Fibroblast of villous mesenchyme (primary cell): ENCODE measurements at regions not wholly inside any gene's neighbourhood (a gene's known extent, or its start where the extent isn't known, plus 50 kb on each side); places are given as distances from the start of the nearest gene placed in this dataset.

ENCODE experiments used
- DNase-seq: peaks from one replicate; pipeline ENCODE4 v3.0.0-alpha.2; 2010; ENCODE audit warnings: low read depth
- H3K4me3 ChIP-seq: 2 replicates; pipeline ENCODE4 v1.5.1; 2011; ENCODE audit warnings: low read depth, mild to moderate bottlenecking, low read length
- CTCF ChIP-seq: IDR thresholded peaks from 2 replicates; pipeline ENCODE4 v1.5.1; 2012; ENCODE audit warnings: low read depth, mild to moderate bottlenecking, low read length; ENCODE audit not compliant: insufficient read depth

DNA sequence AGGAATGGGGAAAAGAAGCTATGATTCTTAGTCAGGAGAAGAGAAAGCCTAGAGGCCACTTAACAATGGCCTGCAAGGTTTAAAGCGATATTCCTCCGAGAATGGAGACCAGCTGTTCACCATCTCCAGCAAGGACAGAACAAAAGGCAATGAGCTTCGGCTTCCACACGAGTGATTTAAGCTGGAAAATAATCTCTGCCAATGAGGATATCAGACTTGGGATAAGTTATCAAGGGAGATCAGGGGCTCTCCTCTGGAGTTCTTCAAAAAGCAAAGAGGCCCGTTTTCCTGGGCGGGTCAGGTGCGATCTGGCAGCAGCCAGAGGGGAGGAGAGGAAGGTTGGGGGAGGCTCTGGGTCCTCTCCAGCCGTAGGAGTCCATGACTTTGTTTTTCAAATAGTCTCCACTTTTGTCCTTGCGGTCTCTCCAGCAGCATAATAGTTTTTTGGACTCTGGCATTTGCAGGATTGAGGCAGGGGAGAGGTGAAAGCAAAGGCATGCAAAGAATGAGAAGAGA lies 211.3 kb downstream of the SKIDA1 start:
- TF ChIP-seq CTCF = no peak
- no peak overlapping the region for H3K4me3 ChIP-seq
- no peak for DNase-seq

DNA sequence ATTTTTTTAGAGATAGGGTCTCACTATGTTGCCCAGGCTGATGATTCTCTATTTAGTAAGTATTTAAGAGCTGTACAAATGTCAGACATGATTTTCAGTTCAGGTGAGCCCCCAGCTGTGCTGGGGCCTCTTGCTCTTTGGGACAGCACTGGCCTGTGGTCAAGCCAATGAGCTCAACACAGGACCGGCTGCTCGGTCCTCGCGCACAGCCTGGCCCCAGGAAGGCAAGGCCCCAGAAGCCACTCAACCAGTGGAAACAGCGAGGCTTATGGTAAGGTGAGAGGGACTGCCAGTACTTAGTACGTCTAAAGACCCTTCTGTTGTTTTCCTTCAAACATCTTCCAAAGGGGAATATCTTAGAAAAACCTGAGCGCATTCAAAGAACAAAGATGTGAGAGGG lies 211.8 kb downstream of the SKIDA1 start:
- no peak for TF ChIP-seq CTCF
- DNase-seq = no peak

DNA sequence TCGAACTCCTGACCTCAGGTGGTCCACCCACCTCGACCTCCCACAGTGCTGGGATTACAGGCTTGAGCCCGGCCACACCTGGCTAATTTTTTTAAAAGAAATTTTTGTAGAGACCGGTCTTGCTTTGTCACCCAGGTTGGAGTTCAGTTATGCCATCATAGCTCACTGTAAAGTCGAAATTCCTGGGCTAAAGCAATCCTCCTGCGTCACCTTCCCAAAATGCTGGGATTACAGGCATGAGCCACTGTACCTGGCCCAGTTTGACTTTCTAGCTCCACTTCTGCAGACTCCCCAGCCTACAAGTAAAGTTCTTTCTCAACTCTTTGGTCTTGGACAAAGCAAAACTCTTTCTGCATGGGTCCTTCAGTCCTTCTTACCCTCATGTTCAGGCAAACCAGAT lies 214.1 kb downstream of the SKIDA1 start:
- no peak for TF ChIP-seq CTCF
- H3K4me3 ChIP-seq = no peak overlapping the region
- DNase-seq = no peak

More for the DNA sequence above, 211.8 kb downstream of the SKIDA1 start:
- H3K4me3 ChIP-seq = no peak overlapping the region

DNA sequence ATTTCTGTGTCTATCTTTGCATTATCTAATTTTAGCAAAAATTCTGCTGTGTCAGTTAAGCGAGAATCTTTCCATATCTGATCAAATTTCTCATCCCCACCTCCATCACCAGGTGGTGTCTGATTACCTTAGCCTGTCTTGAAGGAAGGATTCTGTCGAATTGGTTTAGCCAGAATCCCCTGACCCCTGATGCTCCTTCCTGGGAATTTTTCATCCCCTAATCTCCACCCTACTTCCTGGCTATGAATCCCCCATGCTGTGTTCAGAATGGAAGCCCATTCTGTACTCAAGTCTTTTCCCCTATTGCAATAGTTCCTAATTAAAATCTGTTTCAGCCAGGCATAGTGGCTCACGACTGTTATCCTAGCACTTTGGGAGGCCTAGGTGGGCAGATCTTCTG lies 216.1 kb downstream of the SKIDA1 start:
- TF ChIP-seq CTCF = no peak
- no peak for DNase-seq
- no peak overlapping the region for H3K4me3 ChIP-seq

DNA sequence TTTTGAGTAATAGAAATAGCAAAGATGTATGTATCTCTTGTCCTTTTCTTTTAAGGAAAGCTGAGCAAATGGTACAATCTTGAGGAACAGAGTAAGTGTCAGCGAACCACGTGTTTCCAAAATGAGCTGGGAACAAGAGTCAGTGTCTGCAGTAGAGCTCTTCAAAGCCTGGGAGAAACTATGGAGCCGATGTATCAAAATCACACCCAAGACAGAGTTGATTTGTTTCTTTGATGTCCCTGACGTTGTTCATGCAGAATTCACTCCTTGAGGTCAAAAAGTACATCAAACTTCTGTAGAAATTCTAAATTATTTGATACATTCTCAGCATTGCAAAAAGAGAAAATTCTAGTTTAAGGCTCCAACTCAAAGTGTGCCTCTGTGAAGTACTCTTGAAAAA lies 216.5 kb downstream of the SKIDA1 start:
- no peak for TF ChIP-seq CTCF
- no peak for DNase-seq
- H3K4me3 ChIP-seq = no peak overlapping the region

- DNase-seq = no peak
- no peak for TF ChIP-seq CTCF
- H3K4me3 ChIP-seq = no peak overlapping the region
These were observed 217.5 kb downstream of the SKIDA1 start for GRCh38 chr10:21308018-21308417.

GRCh38 chr10:21304608-21305007 lies 220.9 kb downstream of the SKIDA1 start:
- DNase-seq = no peak
- no peak overlapping the region for H3K4me3 ChIP-seq
- TF ChIP-seq CTCF = no peak
